DMS79 (cell line): ENCODE measurements at regions not wholly inside any gene's neighbourhood (a gene's known extent, or its start where the extent isn't known, plus 50 kb on each side); places are given as distances from the start of the nearest gene placed in this dataset.

Experiments
- DNase-seq: peaks from one replicate; lab custom pipeline; 2025; lab: John Stamatoyannopoulos, UW

- DNase-seq: no peak
These were observed 103.9 kb upstream of the UBL3 start for GRCh38 chr13:29954082-29955028.

- no peak for DNase-seq
These were observed 103.1 kb upstream of the UBL3 start for GRCh38 chr13:29953542-29953941.

- no peak for DNase-seq
These were observed 101.8 kb upstream of the UBL3 start for GRCh38 chr13:29952245-29952644.

- no peak for DNase-seq
These were observed 98.4 kb upstream of the UBL3 start for GRCh38 chr13:29948791-29949190.

- DNase-seq: no peak
These were observed 97.8 kb upstream of the UBL3 start for GRCh38 chr13:29948244-29948643.

- no peak for DNase-seq
These were observed 97.4 kb upstream of the UBL3 start for GRCh38 chr13:29947839-29948238.

- DNase-seq: no peak
These were observed 95.7 kb upstream of the UBL3 start for GRCh38 chr13:29946093-29946492.

GRCh38 chr13:29943686-29944085, 93.3 kb upstream of the UBL3 start:
- DNase-seq: no peak

- no peak for DNase-seq
These were observed 92.9 kb upstream of the UBL3 start for GRCh38 chr13:29943273-29943672.

GRCh38 chr13:29940715-29941114, 90.3 kb upstream of the UBL3 start:
- no peak for DNase-seq

GRCh38 chr13:29939158-29939557, 88.7 kb upstream of the UBL3 start:
- no peak for DNase-seq

GRCh38 chr13:29937841-29938240, 87.4 kb upstream of the UBL3 start:
- DNase-seq: peak; percentile 50

- no peak for DNase-seq
These were observed 87.0 kb upstream of the UBL3 start for GRCh38 chr13:29937379-29937778.

- DNase-seq: no peak
These were observed 86.5 kb upstream of the UBL3 start for GRCh38 chr13:29936956-29937355.

GRCh38 chr13:29936051-29936813, 85.8 kb upstream of the UBL3 start:
- no peak for DNase-seq

GRCh38 chr13:29935309-29935981, 85.0 kb upstream of the UBL3 start:
- DNase-seq: peak; percentile 65

GRCh38 chr13:29934531-29935308, 84.3 kb upstream of the UBL3 start:
- peak; percentile 38 for DNase-seq

- no peak for DNase-seq
These were observed 83.0 kb upstream of the UBL3 start for GRCh38 chr13:29933401-29933800.

GRCh38 chr13:29931696-29932095, 81.3 kb upstream of the UBL3 start:
- no peak for DNase-seq

GRCh38 chr13:29929062-29929847, 78.8 kb upstream of the UBL3 start:
- DNase-seq: no peak

- DNase-seq: no peak
These were observed 75.7 kb upstream of the UBL3 start for GRCh38 chr13:29926098-29926476.
